Activated CD4-positive, alpha-beta T cell treated with anti-CD3 and anti-CD28 coated beads, Interleukin-2, amount 50 U/mL, for 16 hours (primary cell): ENCODE measurements at regions not wholly inside any gene's neighbourhood (a gene's known extent, or its start where the extent isn't known, plus 50 kb on each side); places are given as distances from the start of the nearest gene placed in this dataset.
"Not testable (repeated sequence)": the region's sequence is repeated elsewhere in the genome, so short reads cannot be mapped to it uniquely, and the experiment has no call there.

ENCODE experiments used
- DNase-seq: peaks from one replicate; pipeline ENCODE4 v3.0.0-alpha.2; 2020

GRCh38 chr7:46320956-46321355 is 399.9 kb upstream of the IGFBP3 start:
- DNase-seq: no peak

GRCh38 chr7:46319841-46320240 is 398.8 kb upstream of the IGFBP3 start:
- no peak for DNase-seq

- no peak for DNase-seq
Measured at GRCh38 chr7:46318276-46318675, 397.2 kb upstream of the IGFBP3 start.

GRCh38 chr7:46317256-46317655 is 396.2 kb upstream of the IGFBP3 start:
- DNase-seq: no peak

GRCh38 chr7:46315891-46316290 is 394.8 kb upstream of the IGFBP3 start:
- DNase-seq: no peak

- no peak for DNase-seq
Measured at GRCh38 chr7:46301677-46302076, 380.6 kb upstream of the IGFBP3 start.

GRCh38 chr7:46297515-46297914 is 376.4 kb upstream of the IGFBP3 start:
- DNase-seq: no peak

- DNase-seq: no peak
Measured at GRCh38 chr7:46296526-46296925, 375.5 kb upstream of the IGFBP3 start.

GRCh38 chr7:46294381-46294780 is 373.3 kb upstream of the IGFBP3 start:
- DNase-seq: no peak

GRCh38 chr7:46292741-46293140 is 371.7 kb upstream of the IGFBP3 start:
- DNase-seq: no peak

- no peak for DNase-seq
Measured at GRCh38 chr7:46291601-46292150, 370.6 kb upstream of the IGFBP3 start.

- DNase-seq: no peak
Measured at GRCh38 chr7:46291050-46291438, 370.0 kb upstream of the IGFBP3 start.

- DNase-seq: no peak
Measured at GRCh38 chr7:46290374-46291049, 369.4 kb upstream of the IGFBP3 start.

GRCh38 chr7:46288861-46289260 is 367.8 kb upstream of the IGFBP3 start:
- DNase-seq: no peak

- DNase-seq: no peak
Measured at GRCh38 chr7:46288010-46288409, 366.9 kb upstream of the IGFBP3 start.

GRCh38 chr7:46286957-46287356 is 365.9 kb upstream of the IGFBP3 start:
- DNase-seq: no peak

GRCh38 chr7:46286356-46286755 is 365.3 kb upstream of the IGFBP3 start:
- no peak for DNase-seq

GRCh38 chr7:46285878-46286277 is 364.8 kb upstream of the IGFBP3 start:
- DNase-seq: no peak

GRCh38 chr7:46283852-46284251 is 362.8 kb upstream of the IGFBP3 start:
- no peak for DNase-seq

GRCh38 chr7:46282155-46282554 is 361.1 kb upstream of the IGFBP3 start:
- DNase-seq: no peak

GRCh38 chr7:46281071-46281470 is 360.0 kb upstream of the IGFBP3 start:
- DNase-seq: no peak

- DNase-seq: no peak
Measured at GRCh38 chr7:46279290-46279689, 358.2 kb upstream of the IGFBP3 start.

GRCh38 chr7:46264646-46265045 is 343.6 kb upstream of the IGFBP3 start:
- no peak for DNase-seq

GRCh38 chr7:46261638-46262037 is 340.6 kb upstream of the IGFBP3 start:
- DNase-seq: not testable (repeated sequence)

- DNase-seq: no peak
Measured at GRCh38 chr7:46259947-46260346, 338.9 kb upstream of the IGFBP3 start.
